ENCODE measurements at regions not wholly inside any gene's neighbourhood (a gene's known extent, or its start where the extent isn't known, plus 50 kb on each side); places are given as distances from the start of the nearest gene placed in this dataset.

DNA sequence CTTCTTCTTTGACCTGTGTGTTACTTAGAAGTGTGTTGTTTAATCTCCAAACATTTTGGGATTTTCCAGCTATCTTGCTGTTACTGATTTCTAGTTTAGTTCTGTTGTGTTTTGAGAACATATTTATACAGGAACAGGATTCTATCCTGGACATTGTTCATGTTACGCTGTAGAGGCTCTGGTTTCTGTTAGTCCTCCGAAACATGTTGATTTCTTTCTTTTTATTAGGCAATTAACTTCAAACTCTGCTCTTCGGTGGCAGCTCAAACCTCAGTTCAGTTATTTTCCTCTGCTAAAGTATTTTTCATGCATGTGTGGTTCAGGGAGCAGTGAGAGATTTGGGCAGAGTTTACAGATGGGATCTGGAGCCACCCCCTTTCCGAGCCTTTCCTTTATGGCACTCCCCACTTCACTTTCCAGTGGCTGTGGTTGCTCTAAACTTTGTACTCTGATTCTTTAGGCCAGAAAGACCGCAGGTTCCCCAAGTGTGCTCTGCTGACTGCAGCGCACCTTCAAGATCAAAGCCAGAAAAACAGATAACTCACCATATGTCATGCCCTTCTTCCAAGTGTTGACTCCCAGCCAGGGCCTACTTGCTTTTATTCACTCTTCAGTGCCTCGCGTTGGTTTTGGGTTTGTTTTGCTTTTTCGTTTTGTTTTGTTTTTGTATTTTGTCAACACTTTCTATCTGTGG lies 77.6 kb upstream of the KSR1 start:
- 82 to 87% methylated on average over 9 of the region's 9 CpGs for WGBS, 2 donors
- Histone ChIP-seq H3K36me3 (ENCODE audit: control insufficient read depth in 1 of 2, insufficient read depth in 2 of 2, low read length in 1 of 2) (no peaks in the 10 kb centered on the region), H3K4me1 (ENCODE audit: control insufficient read depth in 1 of 2, insufficient read depth in 2 of 2, low read length in 2 of 2) (no peaks in the 10 kb centered on the region), H3K9me3 (ENCODE audit: control insufficient read depth, low read length) (no peaks in the 10 kb centered on the region), H3K27me3 (ENCODE audit: control insufficient read depth in 1 of 2, insufficient read depth in 2 of 2, low read length in 1 of 2) (no peaks in the 10 kb centered on the region), H3K27ac (ENCODE audit: low read depth in 1 of 2, low read length in 2 of 2) (no peak overlapping the region), H3K4me3 (ENCODE audit: low read length in 2 of 2) (no peak overlapping the region)
- ATAC-seq (ENCODE audit: low FRiP score), result no peak
- DNase-seq, result peak in 1 of 2 donors; percentile 6
- intact Hi-C loops (cut with DNase I), result no loop called here

DNA sequence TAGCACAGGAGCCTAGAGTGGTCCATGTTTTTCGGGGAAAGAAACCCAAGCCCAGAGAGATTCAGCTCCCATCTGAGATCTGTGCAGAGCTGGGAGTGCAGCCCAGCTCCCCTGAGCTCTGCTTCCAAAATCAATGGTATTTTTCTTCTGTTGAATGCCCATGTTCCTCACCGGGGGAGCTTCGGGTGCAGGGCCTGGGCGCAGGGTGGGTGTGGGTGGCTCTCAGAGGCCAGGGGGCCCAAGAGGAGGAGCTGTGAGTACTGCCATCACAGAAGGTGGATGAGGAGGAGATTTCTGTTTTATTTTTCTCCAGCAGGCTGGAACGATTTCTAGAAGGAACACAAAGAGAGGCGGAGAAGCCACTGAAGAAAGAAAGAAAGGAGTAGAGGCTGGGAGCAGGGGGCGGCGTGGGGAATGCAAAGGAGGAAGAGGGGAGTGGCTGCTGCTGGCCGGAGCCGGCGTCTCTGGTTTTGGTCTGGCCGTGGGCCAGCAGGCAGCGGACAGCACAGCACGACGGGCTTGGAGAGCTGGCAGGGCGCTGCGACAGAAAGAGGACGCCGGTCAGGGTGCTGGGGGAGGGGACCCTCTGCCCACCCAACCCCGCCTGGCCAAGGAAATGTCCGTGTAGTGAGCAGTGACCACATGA lies 76.2 kb upstream of the KSR1 start:
- no peaks in the 10 kb centered on the region for H3K27me3 ChIP-seq (ENCODE audit: control insufficient read depth in 1 of 2, insufficient read depth in 2 of 2, low read length in 1 of 2)
- no peaks in the 10 kb centered on the region for H3K36me3 ChIP-seq (ENCODE audit: control insufficient read depth in 1 of 2, insufficient read depth in 2 of 2, low read length in 1 of 2)
- ATAC-seq (ENCODE audit: low FRiP score), result peak; percentile 80
- intact Hi-C loops (cut with DNase I), result loop anchor here (5.0 to 10.0 kb wide), 2 partner anchors 77 to 225 kb away; partner anchors contain the start of gene KSR1 (in 1 of the 2)
- H3K4me1 ChIP-seq (ENCODE audit: control insufficient read depth in 1 of 2, insufficient read depth in 2 of 2, low read length in 2 of 2), result no peaks in the 10 kb centered on the region
- peak overlapping the region in 1 of 2 donors; percentile 19 for H3K27ac ChIP-seq (ENCODE audit: low read depth in 1 of 2, low read length in 2 of 2)
- peak; percentile 89 to 91 for DNase-seq
- no peak overlapping the region for H3K4me3 ChIP-seq (ENCODE audit: low read length in 2 of 2)
- no peaks in the 10 kb centered on the region for H3K9me3 ChIP-seq (ENCODE audit: control insufficient read depth, low read length)
- 2 to 4% methylated on average over 21 of the region's 21 CpGs for WGBS, 2 donors

DNA sequence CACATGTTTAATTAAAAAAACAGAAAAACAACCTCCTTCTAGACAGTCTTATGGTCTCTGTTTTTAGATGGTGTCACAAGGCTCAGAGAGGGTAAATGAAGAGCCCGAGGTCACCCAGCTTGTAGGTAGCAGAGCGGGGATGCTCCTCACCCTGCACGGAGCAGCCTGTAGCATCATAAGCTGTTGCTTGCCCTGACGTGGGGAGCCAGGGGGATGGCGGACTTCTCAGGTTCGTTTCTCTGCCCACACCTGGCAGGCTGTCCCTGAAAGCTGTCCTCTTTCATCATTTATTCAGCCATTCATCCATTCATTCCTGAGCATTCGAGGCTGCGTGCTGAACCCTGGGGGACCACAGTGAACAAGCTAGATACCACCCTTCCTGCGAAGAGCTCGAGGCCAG lies 75.7 kb upstream of the KSR1 start:
- no peaks in the 10 kb centered on the region for H3K4me1 ChIP-seq (ENCODE audit: control insufficient read depth in 1 of 2, insufficient read depth in 2 of 2, low read length in 2 of 2)
- intact Hi-C loops (cut with DNase I), result loop anchor here (5.0 to 10.0 kb wide), 2 partner anchors 77 to 224 kb away; partner anchors contain the start of gene KSR1 (in 1 of the 2)
- no peak overlapping the region for H3K27ac ChIP-seq (ENCODE audit: low read depth in 1 of 2, low read length in 2 of 2)
- no peak overlapping the region for H3K4me3 ChIP-seq (ENCODE audit: low read length in 2 of 2)
- ATAC-seq (ENCODE audit: low FRiP score) (no peak), DNase-seq (peak in 1 of 2 donors; percentile 65)
- no peaks in the 10 kb centered on the region for H3K36me3 ChIP-seq (ENCODE audit: control insufficient read depth in 1 of 2, insufficient read depth in 2 of 2, low read length in 1 of 2)
- no peaks in the 10 kb centered on the region for H3K27me3 ChIP-seq (ENCODE audit: control insufficient read depth in 1 of 2, insufficient read depth in 2 of 2, low read length in 1 of 2)
- 58 to 60% methylated on average over 10 of the region's 10 CpGs for whole genome bisulfite sequencing, 2 donors
- no peaks in the 10 kb centered on the region for H3K9me3 ChIP-seq (ENCODE audit: control insufficient read depth, low read length)

DNA sequence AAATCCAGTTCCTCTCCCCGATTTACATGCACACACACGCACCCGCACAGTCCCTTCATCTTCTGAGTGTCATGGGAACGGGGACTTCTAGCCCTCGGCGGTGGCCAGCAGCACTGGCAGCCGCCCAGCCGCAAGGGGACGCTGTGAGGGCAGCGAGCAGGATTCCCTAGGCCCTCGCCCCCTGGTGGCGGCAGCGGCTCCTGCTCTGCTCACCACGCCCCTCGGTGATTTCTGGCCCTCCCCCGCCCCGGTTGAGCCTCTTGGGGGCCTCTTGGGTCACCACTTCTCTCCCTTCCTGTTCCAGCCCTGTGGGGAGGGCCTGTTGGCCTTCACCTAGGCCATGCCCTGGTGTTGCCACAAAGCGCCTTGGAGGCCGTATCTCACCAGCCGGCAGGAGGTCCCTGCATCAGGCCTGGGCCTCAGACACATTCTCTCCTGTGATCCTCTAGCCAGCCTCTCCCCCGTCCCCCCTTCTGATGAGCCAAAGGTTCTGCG lies 75.2 kb upstream of the KSR1 start:
- H3K9me3 ChIP-seq (ENCODE audit: control insufficient read depth, low read length), result no peaks in the 10 kb centered on the region
- no peaks in the 10 kb centered on the region for H3K4me1 ChIP-seq (ENCODE audit: control insufficient read depth in 1 of 2, insufficient read depth in 2 of 2, low read length in 2 of 2)
- WGBS, 2 donors, result 61 to 62% methylated on average over 22 of the region's 22 CpGs
- no peaks in the 10 kb centered on the region for H3K27me3 ChIP-seq (ENCODE audit: control insufficient read depth in 1 of 2, insufficient read depth in 2 of 2, low read length in 1 of 2)
- intact Hi-C loops (cut with DNase I), result loop anchor here (5.0 to 10.0 kb wide), 2 partner anchors 76 to 224 kb away; partner anchors contain the start of gene KSR1 (in 1 of the 2)
- no peak overlapping the region for H3K27ac ChIP-seq (ENCODE audit: low read depth in 1 of 2, low read length in 2 of 2)
- H3K4me3 ChIP-seq (ENCODE audit: low read length in 2 of 2), result no peak overlapping the region
- no peaks in the 10 kb centered on the region for H3K36me3 ChIP-seq (ENCODE audit: control insufficient read depth in 1 of 2, insufficient read depth in 2 of 2, low read length in 1 of 2)
- DNase-seq (peak; percentile 83 to 92), ATAC-seq (ENCODE audit: low FRiP score) (peak; percentile 45)

DNA sequence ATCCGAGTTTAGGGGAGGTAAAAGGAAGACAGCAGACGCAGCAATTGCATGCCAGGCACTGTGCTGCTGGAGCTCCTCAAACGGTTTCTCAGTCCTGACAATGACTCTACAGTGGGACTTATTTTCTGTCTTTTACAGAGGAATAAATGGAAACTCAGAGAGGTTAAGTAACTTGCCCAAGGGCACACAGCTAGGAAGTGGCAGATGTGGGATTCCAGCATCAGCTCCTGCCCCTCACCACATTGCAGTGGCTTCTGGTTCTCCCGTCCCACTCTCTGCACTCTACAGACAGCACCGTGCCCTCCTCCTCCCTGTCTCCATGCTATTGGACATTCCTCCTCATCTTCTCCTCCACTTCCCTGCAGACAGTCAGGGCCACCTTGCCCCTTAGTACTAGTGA lies 74.2 kb upstream of the KSR1 start:
- H3K36me3 ChIP-seq (ENCODE audit: control insufficient read depth in 1 of 2, insufficient read depth in 2 of 2, low read length in 1 of 2), result no peaks in the 10 kb centered on the region
- H3K27me3 ChIP-seq (ENCODE audit: control insufficient read depth in 1 of 2, insufficient read depth in 2 of 2, low read length in 1 of 2), result no peaks in the 10 kb centered on the region
- DNase-seq (no peak), ATAC-seq (ENCODE audit: low FRiP score) (no peak)
- no peaks in the 10 kb centered on the region for H3K4me1 ChIP-seq (ENCODE audit: control insufficient read depth in 1 of 2, insufficient read depth in 2 of 2, low read length in 2 of 2)
- no peak overlapping the region for H3K27ac ChIP-seq (ENCODE audit: low read depth in 1 of 2, low read length in 2 of 2)
- H3K4me3 ChIP-seq (ENCODE audit: low read length in 2 of 2), result no peak overlapping the region
- H3K9me3 ChIP-seq (ENCODE audit: control insufficient read depth, low read length), result no peaks in the 10 kb centered on the region
- 92 to 93% methylated on average over 5 of the region's 5 CpGs for WGBS, 2 donors
- intact Hi-C loops (cut with DNase I), result loop anchor here (5.0 to 10.0 kb wide), 2 partner anchors 75 to 223 kb away; partner anchors contain the start of gene KSR1 (in 1 of the 2)

DNA sequence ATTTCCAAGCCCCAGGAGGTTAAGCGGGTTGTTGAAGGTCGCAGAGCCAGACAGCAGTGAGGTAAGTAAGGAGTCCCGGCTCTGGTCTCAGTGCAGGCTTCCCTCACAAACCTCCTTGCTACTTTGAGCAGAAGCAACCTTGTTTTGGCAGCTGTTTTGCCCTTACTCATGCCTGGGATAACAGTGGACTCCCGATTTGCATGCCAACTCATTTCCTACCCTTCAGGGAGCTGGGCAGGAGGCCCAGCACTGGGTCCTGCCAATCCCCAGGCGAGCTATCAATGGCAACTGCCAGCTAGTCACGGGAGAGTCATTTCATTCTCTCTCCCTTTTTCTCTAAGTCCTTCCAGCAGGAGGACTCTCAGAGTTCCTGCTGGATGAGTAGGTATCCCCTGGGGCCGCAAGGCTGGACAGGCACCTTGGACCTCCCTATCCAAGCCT lies 72.0 kb upstream of the KSR1 start:
- WGBS, 2 donors, result 0 to 4% methylated on average over 7 of the region's 7 CpGs
- H3K27ac ChIP-seq (ENCODE audit: low read depth in 1 of 2, low read length in 2 of 2), result peak overlapping the region; percentile 14 to 46

DNA sequence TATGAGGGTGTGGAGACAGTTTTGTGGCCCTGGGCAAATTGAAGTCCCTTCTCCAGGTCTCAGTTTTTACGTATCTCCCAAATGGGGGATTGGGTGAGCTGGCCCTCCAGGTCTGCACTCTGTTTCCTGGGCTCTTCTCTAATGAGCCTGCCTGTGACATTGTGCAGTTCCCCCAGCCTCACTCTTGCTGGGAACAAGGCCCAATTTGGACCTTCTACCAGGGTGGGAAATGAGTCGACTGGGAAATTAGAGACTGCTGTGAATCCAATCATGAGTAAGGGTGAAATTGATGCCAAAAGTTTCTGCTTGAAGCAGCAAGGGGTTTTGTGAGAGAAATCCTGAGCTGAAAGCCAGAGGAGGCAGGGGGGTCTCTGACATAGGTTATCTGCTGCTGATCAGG lies 71.5 kb upstream of the KSR1 start:
- no peak for DNase-seq
- intact Hi-C loops (cut with DNase I), result loop anchor here (5.0 to 10.0 kb wide), 2 partner anchors 73 to 220 kb away; partner anchors contain the start of gene KSR1 (in 1 of the 2)

More for the DNA sequence above, 72.0 kb upstream of the KSR1 start:
- H3K4me1 ChIP-seq (ENCODE audit: control insufficient read depth in 1 of 2, insufficient read depth in 2 of 2, low read length in 2 of 2), result no peaks in the 10 kb centered on the region
- peak; percentile 72 for ATAC-seq (ENCODE audit: low FRiP score)
- H3K4me3 ChIP-seq (ENCODE audit: low read length in 2 of 2), result no peak overlapping the region
- H3K36me3 ChIP-seq (ENCODE audit: control insufficient read depth in 1 of 2, insufficient read depth in 2 of 2, low read length in 1 of 2), result no peaks in the 10 kb centered on the region
- H3K27me3 ChIP-seq (ENCODE audit: control insufficient read depth in 1 of 2, insufficient read depth in 2 of 2, low read length in 1 of 2), result no peaks in the 10 kb centered on the region
- no peaks in the 10 kb centered on the region for H3K9me3 ChIP-seq (ENCODE audit: control insufficient read depth, low read length)
- intact Hi-C loops (cut with DNase I), result loop anchor here (5.0 to 10.0 kb wide), 2 partner anchors 73 to 221 kb away; partner anchors contain the start of gene KSR1 (in 1 of the 2)
- peak; percentile 85 to 91 for DNase-seq

DNA sequence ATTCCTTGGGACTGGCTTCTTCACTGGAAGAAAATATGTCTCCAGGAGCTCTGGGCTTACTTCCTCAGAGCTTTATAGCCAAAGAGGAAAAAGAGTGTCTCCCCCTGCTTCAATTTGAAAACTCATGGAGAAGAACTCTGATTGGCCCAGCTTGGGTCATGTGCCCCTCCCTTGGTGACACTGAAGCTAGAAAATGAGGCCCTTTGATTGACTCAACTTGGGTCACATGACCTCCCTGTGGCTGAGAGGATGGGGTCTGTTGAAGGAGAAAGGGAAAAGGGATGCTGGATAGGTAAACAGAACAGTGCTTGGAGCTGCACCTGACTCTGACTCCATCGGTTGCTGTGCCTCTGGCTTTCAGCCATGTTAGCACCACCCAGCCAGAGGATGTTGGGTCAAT lies 70.6 kb upstream of the KSR1 start:
- Histone ChIP-seq H3K4me3 (ENCODE audit: low read length in 2 of 2) (no peak overlapping the region), H3K36me3 (ENCODE audit: control insufficient read depth in 1 of 2, insufficient read depth in 2 of 2, low read length in 1 of 2) (no peaks in the 10 kb centered on the region), H3K4me1 (ENCODE audit: control insufficient read depth in 1 of 2, insufficient read depth in 2 of 2, low read length in 2 of 2) (no peaks in the 10 kb centered on the region), H3K27me3 (ENCODE audit: control insufficient read depth in 1 of 2, insufficient read depth in 2 of 2, low read length in 1 of 2) (no peaks in the 10 kb centered on the region), H3K27ac (ENCODE audit: low read depth in 1 of 2, low read length in 2 of 2) (no peak overlapping the region), H3K9me3 (ENCODE audit: control insufficient read depth, low read length) (no peaks in the 10 kb centered on the region)
- ATAC-seq (ENCODE audit: low FRiP score) (no peak), DNase-seq (no peak)
- intact Hi-C loops (cut with DNase I), result loop anchor here in 1 of 2 donors (10.0 kb wide), 1 partner anchor 219 kb away; no protein-coding TSS in a partner anchor
- 86 to 94% methylated on average over 1 of the region's 1 CpG for WGBS, 2 donors

More for the DNA sequence above, 71.5 kb upstream of the KSR1 start:
- H3K27ac ChIP-seq (ENCODE audit: low read depth in 1 of 2, low read length in 2 of 2), result peak overlapping the region; percentile 14 to 46
- ATAC-seq (ENCODE audit: low FRiP score), result no peak
- 20 to 27% methylated on average over 2 of the region's 2 CpGs for WGBS, 2 donors
- no peaks in the 10 kb centered on the region for H3K36me3 ChIP-seq (ENCODE audit: control insufficient read depth in 1 of 2, insufficient read depth in 2 of 2, low read length in 1 of 2)
- H3K4me1 ChIP-seq (ENCODE audit: control insufficient read depth in 1 of 2, insufficient read depth in 2 of 2, low read length in 2 of 2), result no peaks in the 10 kb centered on the region
- no peaks in the 10 kb centered on the region for H3K9me3 ChIP-seq (ENCODE audit: control insufficient read depth, low read length)
- no peak overlapping the region for H3K4me3 ChIP-seq (ENCODE audit: low read length in 2 of 2)
- H3K27me3 ChIP-seq (ENCODE audit: control insufficient read depth in 1 of 2, insufficient read depth in 2 of 2, low read length in 1 of 2), result no peaks in the 10 kb centered on the region

Measured in aorta (tissue), 5 donors.